ENCODE measurements at regions not wholly inside any gene's neighbourhood (a gene's known extent, or its start where the extent isn't known, plus 50 kb on each side); places are given as distances from the start of the nearest gene placed in this dataset.

GRCh38 chr12:127752802-127753201, 514.2 kb upstream of the TMEM132C start:
- Histone ChIP-seq H4K20me1 (ENCODE audit: insufficient read depth) (no peaks in the 10 kb centered on the region), H3K27me3 (ENCODE audit: insufficient read depth, low read depth, low read length) (no peaks in the 10 kb centered on the region), H3K36me3 (ENCODE audit: insufficient read depth, low read length) (no peaks in the 10 kb centered on the region), H3K4me3 (ENCODE audit: low read length) (no peak overlapping the region), H3F3A (ENCODE audit: insufficient read depth, low read length, poor library complexity, severe bottlenecking) (no peaks in the 10 kb centered on the region), H3K4me2 (ENCODE audit: low read length) (no peak overlapping the region), H3K9me2 (ENCODE audit: insufficient read depth, low read length) (no peaks in the 10 kb centered on the region), H3K27ac (ENCODE audit: low read length) (no peak overlapping the region), H3K9me3 (ENCODE audit: low read length) (no peaks in the 10 kb centered on the region), H3K9ac (ENCODE audit: low read length) (no peak overlapping the region), H2AFZ (ENCODE audit: low read depth, low read length) (no peak overlapping the region), H3K79me2 (replicated peaks; ENCODE audit: insufficient read depth, low read length) (no peaks in the 10 kb centered on the region)
- TF ChIP-seq, protein P1, sequence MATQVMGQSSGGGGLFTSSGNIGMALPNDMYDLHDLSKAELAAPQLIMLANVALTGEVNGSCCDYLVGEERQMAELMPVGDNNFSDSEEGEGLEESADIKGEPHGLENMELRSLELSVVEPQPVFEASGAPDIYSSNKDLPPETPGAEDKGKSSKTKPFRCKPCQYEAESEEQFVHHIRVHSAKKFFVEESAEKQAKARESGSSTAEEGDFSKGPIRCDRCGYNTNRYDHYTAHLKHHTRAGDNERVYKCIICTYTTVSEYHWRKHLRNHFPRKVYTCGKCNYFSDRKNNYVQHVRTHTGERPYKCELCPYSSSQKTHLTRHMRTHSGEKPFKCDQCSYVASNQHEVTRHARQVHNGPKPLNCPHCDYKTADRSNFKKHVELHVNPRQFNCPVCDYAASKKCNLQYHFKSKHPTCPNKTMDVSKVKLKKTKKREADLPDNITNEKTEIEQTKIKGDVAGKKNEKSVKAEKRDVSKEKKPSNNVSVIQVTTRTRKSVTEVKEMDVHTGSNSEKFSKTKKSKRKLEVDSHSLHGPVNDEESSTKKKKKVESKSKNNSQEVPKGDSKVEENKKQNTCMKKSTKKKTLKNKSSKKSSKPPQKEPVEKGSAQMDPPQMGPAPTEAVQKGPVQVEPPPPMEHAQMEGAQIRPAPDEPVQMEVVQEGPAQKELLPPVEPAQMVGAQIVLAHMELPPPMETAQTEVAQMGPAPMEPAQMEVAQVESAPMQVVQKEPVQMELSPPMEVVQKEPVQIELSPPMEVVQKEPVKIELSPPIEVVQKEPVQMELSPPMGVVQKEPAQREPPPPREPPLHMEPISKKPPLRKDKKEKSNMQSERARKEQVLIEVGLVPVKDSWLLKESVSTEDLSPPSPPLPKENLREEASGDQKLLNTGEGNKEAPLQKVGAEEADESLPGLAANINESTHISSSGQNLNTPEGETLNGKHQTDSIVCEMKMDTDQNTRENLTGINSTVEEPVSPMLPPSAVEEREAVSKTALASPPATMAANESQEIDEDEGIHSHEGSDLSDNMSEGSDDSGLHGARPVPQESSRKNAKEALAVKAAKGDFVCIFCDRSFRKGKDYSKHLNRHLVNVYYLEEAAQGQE (IDR thresholded peaks at IDR 0.05; ENCODE audit: borderline replicate concordance): no peak
- TF ChIP-seq, protein P2, sequence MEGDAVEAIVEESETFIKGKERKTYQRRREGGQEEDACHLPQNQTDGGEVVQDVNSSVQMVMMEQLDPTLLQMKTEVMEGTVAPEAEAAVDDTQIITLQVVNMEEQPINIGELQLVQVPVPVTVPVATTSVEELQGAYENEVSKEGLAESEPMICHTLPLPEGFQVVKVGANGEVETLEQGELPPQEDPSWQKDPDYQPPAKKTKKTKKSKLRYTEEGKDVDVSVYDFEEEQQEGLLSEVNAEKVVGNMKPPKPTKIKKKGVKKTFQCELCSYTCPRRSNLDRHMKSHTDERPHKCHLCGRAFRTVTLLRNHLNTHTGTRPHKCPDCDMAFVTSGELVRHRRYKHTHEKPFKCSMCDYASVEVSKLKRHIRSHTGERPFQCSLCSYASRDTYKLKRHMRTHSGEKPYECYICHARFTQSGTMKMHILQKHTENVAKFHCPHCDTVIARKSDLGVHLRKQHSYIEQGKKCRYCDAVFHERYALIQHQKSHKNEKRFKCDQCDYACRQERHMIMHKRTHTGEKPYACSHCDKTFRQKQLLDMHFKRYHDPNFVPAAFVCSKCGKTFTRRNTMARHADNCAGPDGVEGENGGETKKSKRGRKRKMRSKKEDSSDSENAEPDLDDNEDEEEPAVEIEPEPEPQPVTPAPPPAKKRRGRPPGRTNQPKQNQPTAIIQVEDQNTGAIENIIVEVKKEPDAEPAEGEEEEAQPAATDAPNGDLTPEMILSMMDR (IDR thresholded peaks at IDR 0.05; ENCODE audit: poor library complexity, severe bottlenecking): no peak
- TF ChIP-seq TAF1 (IDR thresholded peaks at IDR 0.05; ENCODE audit: low read depth): no peak
- no peak for TF ChIP-seq RAD21 (conservative IDR thresholded peaks at IDR 0.05)
- no peak for TF ChIP-seq SMC3 (conservative IDR thresholded peaks at IDR 0.05; ENCODE audit: poor library complexity)
- TF ChIP-seq POLR2AphosphoS5 (IDR thresholded peaks at IDR 0.05): no peak
- no peak for TF ChIP-seq EP300 (conservative IDR thresholded peaks at IDR 0.05; ENCODE audit: poor library complexity, severe bottlenecking)
- TF ChIP-seq MXI1 (conservative IDR thresholded peaks at IDR 0.05; ENCODE audit: poor library complexity, severe bottlenecking): no peak
- TF ChIP-seq EZH2 (IDR thresholded peaks at IDR 0.05; ENCODE audit: borderline replicate concordance, insufficient read depth, low read length, poor library complexity, severe bottlenecking): no peak

DNA sequence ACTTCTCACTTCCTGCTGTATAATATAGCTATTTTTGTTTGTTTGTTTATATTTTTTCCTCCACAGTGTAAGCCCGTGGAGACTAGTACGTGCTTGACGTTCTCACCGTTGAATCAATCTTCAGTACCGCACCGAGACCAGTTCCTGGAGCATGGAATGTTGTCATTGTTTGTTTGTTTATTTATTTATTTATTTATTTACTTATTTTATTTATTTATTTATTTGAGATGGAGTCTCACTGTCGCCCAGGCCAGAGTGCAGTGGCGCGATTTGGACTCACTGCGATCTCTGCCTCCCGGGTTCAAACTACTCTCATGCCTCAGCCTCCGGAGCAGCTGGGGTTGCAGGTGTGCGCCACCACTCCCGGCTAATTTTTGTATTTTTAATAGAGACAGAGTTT, 506.6 kb upstream of the TMEM132C start:
- Histone ChIP-seq H3K27ac (ENCODE audit: low read length) (no peak overlapping the region), H3K4me2 (ENCODE audit: low read length) (no peak overlapping the region), H3K79me2 (replicated peaks; ENCODE audit: insufficient read depth, low read length) (no peaks in the 10 kb centered on the region), H3K4me3 (ENCODE audit: low read length) (no peak overlapping the region), H3K9ac (ENCODE audit: low read length) (no peak overlapping the region), H3F3A (ENCODE audit: insufficient read depth, low read length, poor library complexity, severe bottlenecking) (no peaks in the 10 kb centered on the region), H3K9me3 (ENCODE audit: low read length) (no peaks in the 10 kb centered on the region), H2AFZ (ENCODE audit: low read depth, low read length) (no peak overlapping the region), H3K36me3 (ENCODE audit: insufficient read depth, low read length) (no peaks in the 10 kb centered on the region), H3K9me2 (ENCODE audit: insufficient read depth, low read length) (no peaks in the 10 kb centered on the region), H4K20me1 (ENCODE audit: insufficient read depth) (no peaks in the 10 kb centered on the region), H3K27me3 (ENCODE audit: insufficient read depth, low read depth, low read length) (no peaks in the 10 kb centered on the region)
- TF ChIP-seq EZH2 (IDR thresholded peaks at IDR 0.05; ENCODE audit: borderline replicate concordance, insufficient read depth, low read length, poor library complexity, severe bottlenecking): no peak
- no peak for TF ChIP-seq TAF1 (IDR thresholded peaks at IDR 0.05; ENCODE audit: low read depth)
- TF ChIP-seq POLR2AphosphoS5 (IDR thresholded peaks at IDR 0.05): no peak
- no peak for TF ChIP-seq EP300 (conservative IDR thresholded peaks at IDR 0.05; ENCODE audit: poor library complexity, severe bottlenecking)
- TF ChIP-seq SMC3 (conservative IDR thresholded peaks at IDR 0.05; ENCODE audit: poor library complexity): no peak
- no peak for TF ChIP-seq MXI1 (conservative IDR thresholded peaks at IDR 0.05; ENCODE audit: poor library complexity, severe bottlenecking)
- TF ChIP-seq, protein P2 (IDR thresholded peaks at IDR 0.05; ENCODE audit: poor library complexity, severe bottlenecking): no peak
- TF ChIP-seq, protein P1 (IDR thresholded peaks at IDR 0.05; ENCODE audit: borderline replicate concordance): no peak
- TF ChIP-seq RAD21 (conservative IDR thresholded peaks at IDR 0.05): no peak
